ENCODE measurements at regions not wholly inside any gene's neighbourhood (a gene's known extent, or its start where the extent isn't known, plus 50 kb on each side); places are given as distances from the start of the nearest gene placed in this dataset.
"Not testable (repeated sequence)": the region's sequence is repeated elsewhere in the genome, so short reads cannot be mapped to it uniquely, and the experiment has no call there.

- no peak for DNase-seq
- Mint-ChIP-seq H3K4me1 (no peaks in the 10 kb centered on the region), H3K27ac (no peak overlapping the region), H3K4me3 (no peak overlapping the region), H3K27me3 (no peaks in the 10 kb centered on the region), H3K36me3 (no peaks in the 10 kb centered on the region), H3K9me3 (ENCODE audit: low read depth) (peaks cover 6% of the 10 kb centered on the region)
- CTCF ChIA-PET, result no interaction called here
- ATAC-seq, result no peak
Observed at GRCh38 chr4:28462766-28463700, 1602.4 kb downstream of the STIM2 start.

- DNase-seq (no peak), ATAC-seq (no peak)
- Mint-ChIP-seq H3K27me3 (no peaks in the 10 kb centered on the region), H3K36me3 (no peaks in the 10 kb centered on the region), H3K4me1 (no peaks in the 10 kb centered on the region), H3K4me3 (no peak overlapping the region), H3K27ac (no peak overlapping the region), H3K9me3 (ENCODE audit: low read depth) (peaks cover 11% of the 10 kb centered on the region)
- CTCF ChIA-PET, result no interaction called here
Observed at GRCh38 chr4:28464823-28465222, 1604.2 kb downstream of the STIM2 start.

GRCh38 chr4:28466886-28467285 lies 1606.2 kb downstream of the STIM2 start:
- H3K9me3 Mint-ChIP-seq (ENCODE audit: low read depth); DNase-seq; H3K4me3 Mint-ChIP-seq; H3K27me3 Mint-ChIP-seq; CTCF ChIA-PET; H3K36me3 Mint-ChIP-seq; H3K4me1 Mint-ChIP-seq; H3K27ac Mint-ChIP-seq; ATAC-seq: not testable (repeated sequence)

GRCh38 chr4:28469387-28469786 lies 1608.7 kb downstream of the STIM2 start:
- Mint-ChIP-seq H3K27ac (no peak overlapping the region), H3K4me3 (no peak overlapping the region), H3K9me3 (ENCODE audit: low read depth) (peaks cover 6% of the 10 kb centered on the region), H3K4me1 (no peaks in the 10 kb centered on the region), H3K36me3 (no peaks in the 10 kb centered on the region), H3K27me3 (no peaks in the 10 kb centered on the region)
- DNase-seq, result no peak
- CTCF ChIA-PET, result no interaction called here
- ATAC-seq, result no peak

GRCh38 chr4:28469886-28470285 lies 1609.2 kb downstream of the STIM2 start:
- CTCF ChIA-PET, result no interaction called here
- H3K27me3 Mint-ChIP-seq, result no peaks in the 10 kb centered on the region
- no peaks in the 10 kb centered on the region for H3K36me3 Mint-ChIP-seq
- H3K9me3 Mint-ChIP-seq (ENCODE audit: low read depth), result peaks cover 6% of the 10 kb centered on the region
- DNase-seq (no peak), ATAC-seq (no peak)
- H3K27ac Mint-ChIP-seq, result no peak overlapping the region
- H3K4me3 Mint-ChIP-seq, result no peak overlapping the region
- H3K4me1 Mint-ChIP-seq, result no peaks in the 10 kb centered on the region

GRCh38 chr4:28475381-28475780 lies 1614.7 kb downstream of the STIM2 start:
- ATAC-seq, result no peak
- DNase-seq, result no peak
- H3K27ac Mint-ChIP-seq, result no peak overlapping the region
- H3K4me3 Mint-ChIP-seq, result no peak overlapping the region
- H3K9me3 Mint-ChIP-seq (ENCODE audit: low read depth), result peaks cover 9% of the 10 kb centered on the region
- H3K27me3 Mint-ChIP-seq, result no peaks in the 10 kb centered on the region
- no peaks in the 10 kb centered on the region for H3K36me3 Mint-ChIP-seq
- no peaks in the 10 kb centered on the region for H3K4me1 Mint-ChIP-seq
- CTCF ChIA-PET, result no interaction called here

- H3K9me3 Mint-ChIP-seq (ENCODE audit: low read depth), result peaks cover 12% of the 10 kb centered on the region
- H3K4me3 Mint-ChIP-seq, result no peak overlapping the region
- no peak overlapping the region for H3K27ac Mint-ChIP-seq
- no peaks in the 10 kb centered on the region for H3K36me3 Mint-ChIP-seq
- H3K4me1 Mint-ChIP-seq, result no peaks in the 10 kb centered on the region
- DNase-seq (no peak), ATAC-seq (no peak)
- H3K27me3 Mint-ChIP-seq, result no peaks in the 10 kb centered on the region
- CTCF ChIA-PET, result no interaction called here
Observed at GRCh38 chr4:28479666-28480065, 1619.0 kb downstream of the STIM2 start.

GRCh38 chr4:28481565-28481964 lies 1620.9 kb downstream of the STIM2 start:
- ATAC-seq (no peak), DNase-seq (no peak)
- CTCF ChIA-PET, result no interaction called here
- H3K9me3 Mint-ChIP-seq (ENCODE audit: low read depth), result peaks cover 11% of the 10 kb centered on the region
- H3K4me3 Mint-ChIP-seq, result no peak overlapping the region
- no peaks in the 10 kb centered on the region for H3K4me1 Mint-ChIP-seq
- H3K27ac Mint-ChIP-seq, result no peak overlapping the region
- H3K36me3 Mint-ChIP-seq, result no peaks in the 10 kb centered on the region
- no peaks in the 10 kb centered on the region for H3K27me3 Mint-ChIP-seq

GRCh38 chr4:28482580-28483270 lies 1622.1 kb downstream of the STIM2 start:
- Mint-ChIP-seq H3K36me3 (no peaks in the 10 kb centered on the region), H3K9me3 (ENCODE audit: low read depth) (peaks cover 11% of the 10 kb centered on the region), H3K4me3 (no peak overlapping the region), H3K27ac (no peak overlapping the region), H3K4me1 (no peaks in the 10 kb centered on the region), H3K27me3 (no peaks in the 10 kb centered on the region)
- DNase-seq, result no peak
- CTCF ChIA-PET, result no interaction called here
- no peak for ATAC-seq

GRCh38 chr4:28488021-28488420 lies 1627.4 kb downstream of the STIM2 start:
- H3K27me3 Mint-ChIP-seq, result no peaks in the 10 kb centered on the region
- H3K27ac Mint-ChIP-seq, result no peak overlapping the region
- H3K4me3 Mint-ChIP-seq, result no peak overlapping the region

GRCh38 chr4:28490669-28491068 lies 1630.0 kb downstream of the STIM2 start:
- Mint-ChIP-seq H3K9me3 (ENCODE audit: low read depth) (peaks cover 4% of the 10 kb centered on the region), H3K27me3 (no peaks in the 10 kb centered on the region), H3K27ac (no peak overlapping the region), H3K36me3 (no peaks in the 10 kb centered on the region), H3K4me3 (no peak overlapping the region), H3K4me1 (no peaks in the 10 kb centered on the region)
- CTCF ChIA-PET, result no interaction called here
- ATAC-seq, result no peak
- DNase-seq, result no peak

More at GRCh38 chr4:28488021-28488420, 1627.4 kb downstream of the STIM2 start:
- DNase-seq (no peak), ATAC-seq (no peak)
- CTCF ChIA-PET, result no interaction called here
- H3K36me3 Mint-ChIP-seq, result no peaks in the 10 kb centered on the region
- H3K9me3 Mint-ChIP-seq (ENCODE audit: low read depth), result peaks cover 4% of the 10 kb centered on the region
- H3K4me1 Mint-ChIP-seq, result no peaks in the 10 kb centered on the region

GRCh38 chr4:28505064-28505463 lies 1644.4 kb downstream of the STIM2 start:
- Mint-ChIP-seq H3K27ac (no peak overlapping the region), H3K36me3 (no peaks in the 10 kb centered on the region), H3K4me3 (no peak overlapping the region), H3K9me3 (ENCODE audit: low read depth) (peaks cover 15% of the 10 kb centered on the region), H3K4me1 (no peaks in the 10 kb centered on the region), H3K27me3 (no peaks in the 10 kb centered on the region)
- DNase-seq (no peak), ATAC-seq (no peak)
- CTCF ChIA-PET, result no interaction called here

- Mint-ChIP-seq H3K4me1 (no peaks in the 10 kb centered on the region), H3K27me3 (no peaks in the 10 kb centered on the region), H3K9me3 (ENCODE audit: low read depth) (peaks cover 16% of the 10 kb centered on the region), H3K27ac (no peak overlapping the region), H3K4me3 (no peak overlapping the region), H3K36me3 (no peaks in the 10 kb centered on the region)
- ATAC-seq, result no peak
- no peak for DNase-seq
- CTCF ChIA-PET, result no interaction called here
Observed at GRCh38 chr4:28508636-28509035, 1648.0 kb downstream of the STIM2 start.

GRCh38 chr4:28514766-28515165 lies 1654.1 kb downstream of the STIM2 start:
- DNase-seq, H3K27me3 Mint-ChIP-seq, H3K4me1 Mint-ChIP-seq, H3K4me3 Mint-ChIP-seq, H3K27ac Mint-ChIP-seq, CTCF ChIA-PET, ATAC-seq, H3K36me3 Mint-ChIP-seq: not testable (repeated sequence)
- peaks cover 14% of the 10 kb centered on the region for H3K9me3 Mint-ChIP-seq (ENCODE audit: low read depth)
